Testis (tissue), 2 donors: ENCODE measurements at regions not wholly inside any gene's neighbourhood (a gene's known extent, or its start where the extent isn't known, plus 50 kb on each side); places are given as distances from the start of the nearest gene placed in this dataset.

Source experiments
- POLR2A ChIP-seq: fragments of 450-650 bp; IDR thresholded peaks from one replicate; pipeline ENCODE4 v1.6.1; 2017; ENCODE audit warnings: antibody characterized with exemption, mild to moderate bottlenecking, moderate library complexity
- TF ChIP-seq, protein P1 (sequence below), 3 experiments: fragments of 450-650 bp in 2 of 3; fragments of 200-600 bp in 1 of 3; sonication (generic) in 1 of 3; IDR thresholded peaks; one replicate each; pipeline ENCODE4 v1.5.1; 2016 to 2019; ENCODE audit warnings: antibody characterized with exemption in 3 of 3, mild to moderate bottlenecking in 2 of 3, moderate library complexity in 1 of 3

DNA sequence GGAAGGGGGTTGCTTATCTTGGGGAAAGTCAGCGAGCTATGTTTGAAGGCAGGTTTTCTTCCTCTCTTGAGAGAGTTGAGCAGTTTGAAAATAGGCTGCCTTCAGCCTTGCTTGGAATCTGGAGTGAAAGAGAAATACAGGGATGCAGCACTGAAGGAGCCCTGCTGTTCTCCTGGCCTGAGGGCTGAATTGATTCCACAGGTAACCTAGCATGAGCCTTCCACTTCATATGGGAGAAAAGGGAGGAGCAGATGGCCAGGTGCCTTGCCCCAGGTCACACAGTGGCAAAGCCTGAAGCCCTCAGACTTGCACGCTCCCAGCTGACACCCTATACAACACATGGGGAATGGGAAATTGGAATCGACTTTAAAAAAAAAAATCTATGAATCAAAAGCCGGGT is 88.0 kb upstream of the WLS start:
- TF ChIP-seq POLR2A, result no peak
- TF ChIP-seq, protein P1, sequence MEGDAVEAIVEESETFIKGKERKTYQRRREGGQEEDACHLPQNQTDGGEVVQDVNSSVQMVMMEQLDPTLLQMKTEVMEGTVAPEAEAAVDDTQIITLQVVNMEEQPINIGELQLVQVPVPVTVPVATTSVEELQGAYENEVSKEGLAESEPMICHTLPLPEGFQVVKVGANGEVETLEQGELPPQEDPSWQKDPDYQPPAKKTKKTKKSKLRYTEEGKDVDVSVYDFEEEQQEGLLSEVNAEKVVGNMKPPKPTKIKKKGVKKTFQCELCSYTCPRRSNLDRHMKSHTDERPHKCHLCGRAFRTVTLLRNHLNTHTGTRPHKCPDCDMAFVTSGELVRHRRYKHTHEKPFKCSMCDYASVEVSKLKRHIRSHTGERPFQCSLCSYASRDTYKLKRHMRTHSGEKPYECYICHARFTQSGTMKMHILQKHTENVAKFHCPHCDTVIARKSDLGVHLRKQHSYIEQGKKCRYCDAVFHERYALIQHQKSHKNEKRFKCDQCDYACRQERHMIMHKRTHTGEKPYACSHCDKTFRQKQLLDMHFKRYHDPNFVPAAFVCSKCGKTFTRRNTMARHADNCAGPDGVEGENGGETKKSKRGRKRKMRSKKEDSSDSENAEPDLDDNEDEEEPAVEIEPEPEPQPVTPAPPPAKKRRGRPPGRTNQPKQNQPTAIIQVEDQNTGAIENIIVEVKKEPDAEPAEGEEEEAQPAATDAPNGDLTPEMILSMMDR (IDR thresholded peaks at IDR 0.05), result no peak
